ENCODE measurements at regions not wholly inside any gene's neighbourhood (a gene's known extent, or its start where the extent isn't known, plus 50 kb on each side); places are given as distances from the start of the nearest gene placed in this dataset.

GRCh38 chr4:19382993-19383756 is 868.5 kb upstream of the SLIT2 start:
- Histone ChIP-seq H3K9me3 (ENCODE audit: control insufficient read depth in 1 of 2, low read length in 2 of 2) (no peaks in the 10 kb centered on the region), H3K4me3 (ENCODE audit: low read depth in 1 of 2, low read length in 2 of 2) (no peak overlapping the region), H3K36me3 (ENCODE audit: control insufficient read depth in 1 of 2, insufficient read depth in 2 of 2, low read length in 2 of 2) (no peaks in the 10 kb centered on the region), H3K27ac (ENCODE audit: low read length) (no peak overlapping the region), H3K27me3 (ENCODE audit: low read depth, low read length) (no peaks in the 10 kb centered on the region), H3K4me1 (ENCODE audit: control insufficient read depth in 1 of 2, insufficient read depth in 2 of 2, low read length in 2 of 2) (no peaks in the 10 kb centered on the region)

GRCh38 chr4:19381068-19381467 is 870.6 kb upstream of the SLIT2 start:
- Histone ChIP-seq H3K27ac (ENCODE audit: low read length) (no peak overlapping the region), H3K36me3 (ENCODE audit: control insufficient read depth in 1 of 2, insufficient read depth in 2 of 2, low read length in 2 of 2) (no peaks in the 10 kb centered on the region), H3K27me3 (ENCODE audit: low read depth, low read length) (no peaks in the 10 kb centered on the region), H3K4me1 (ENCODE audit: control insufficient read depth in 1 of 2, insufficient read depth in 2 of 2, low read length in 2 of 2) (no peaks in the 10 kb centered on the region), H3K9me3 (ENCODE audit: control insufficient read depth in 1 of 2, low read length in 2 of 2) (no peaks in the 10 kb centered on the region), H3K4me3 (ENCODE audit: low read depth in 1 of 2, low read length in 2 of 2) (no peak overlapping the region)

- H3K27me3 ChIP-seq (ENCODE audit: low read depth, low read length): no peaks in the 10 kb centered on the region
- no peak overlapping the region for H3K4me3 ChIP-seq (ENCODE audit: low read depth in 1 of 2, low read length in 2 of 2)
- H3K36me3 ChIP-seq (ENCODE audit: control insufficient read depth in 1 of 2, insufficient read depth in 2 of 2, low read length in 2 of 2): no peaks in the 10 kb centered on the region
- no peak overlapping the region for H3K27ac ChIP-seq (ENCODE audit: low read length)
- no peaks in the 10 kb centered on the region for H3K4me1 ChIP-seq (ENCODE audit: control insufficient read depth in 1 of 2, insufficient read depth in 2 of 2, low read length in 2 of 2)
- no peaks in the 10 kb centered on the region for H3K9me3 ChIP-seq (ENCODE audit: control insufficient read depth in 1 of 2, low read length in 2 of 2)
Measured at GRCh38 chr4:19380600-19380999, 871.1 kb upstream of the SLIT2 start.

GRCh38 chr4:19379191-19379708 is 872.5 kb upstream of the SLIT2 start:
- no peaks in the 10 kb centered on the region for H3K36me3 ChIP-seq (ENCODE audit: control insufficient read depth in 1 of 2, insufficient read depth in 2 of 2, low read length in 2 of 2)
- no peaks in the 10 kb centered on the region for H3K27me3 ChIP-seq (ENCODE audit: low read depth, low read length)
- no peaks in the 10 kb centered on the region for H3K4me1 ChIP-seq (ENCODE audit: control insufficient read depth in 1 of 2, insufficient read depth in 2 of 2, low read length in 2 of 2)
- H3K9me3 ChIP-seq (ENCODE audit: control insufficient read depth in 1 of 2, low read length in 2 of 2): no peaks in the 10 kb centered on the region
- H3K4me3 ChIP-seq (ENCODE audit: low read depth in 1 of 2, low read length in 2 of 2): no peak overlapping the region
- no peak overlapping the region for H3K27ac ChIP-seq (ENCODE audit: low read length)

GRCh38 chr4:19375931-19376330 is 875.8 kb upstream of the SLIT2 start:
- no peaks in the 10 kb centered on the region for H3K9me3 ChIP-seq (ENCODE audit: control insufficient read depth in 1 of 2, low read length in 2 of 2)
- no peaks in the 10 kb centered on the region for H3K36me3 ChIP-seq (ENCODE audit: control insufficient read depth in 1 of 2, insufficient read depth in 2 of 2, low read length in 2 of 2)
- H3K27ac ChIP-seq (ENCODE audit: low read length): no peak overlapping the region
- H3K4me1 ChIP-seq (ENCODE audit: control insufficient read depth in 1 of 2, insufficient read depth in 2 of 2, low read length in 2 of 2): no peaks in the 10 kb centered on the region
- no peaks in the 10 kb centered on the region for H3K27me3 ChIP-seq (ENCODE audit: low read depth, low read length)
- H3K4me3 ChIP-seq (ENCODE audit: low read depth in 1 of 2, low read length in 2 of 2): no peak overlapping the region

GRCh38 chr4:19375136-19375804 is 876.4 kb upstream of the SLIT2 start:
- no peaks in the 10 kb centered on the region for H3K36me3 ChIP-seq (ENCODE audit: control insufficient read depth in 1 of 2, insufficient read depth in 2 of 2, low read length in 2 of 2)
- no peaks in the 10 kb centered on the region for H3K9me3 ChIP-seq (ENCODE audit: control insufficient read depth in 1 of 2, low read length in 2 of 2)
- no peaks in the 10 kb centered on the region for H3K4me1 ChIP-seq (ENCODE audit: control insufficient read depth in 1 of 2, insufficient read depth in 2 of 2, low read length in 2 of 2)
- H3K4me3 ChIP-seq (ENCODE audit: low read depth in 1 of 2, low read length in 2 of 2): no peak overlapping the region
- H3K27me3 ChIP-seq (ENCODE audit: low read depth, low read length): no peaks in the 10 kb centered on the region
- H3K27ac ChIP-seq (ENCODE audit: low read length): no peak overlapping the region

- H3K27me3 ChIP-seq (ENCODE audit: low read depth, low read length): no peaks in the 10 kb centered on the region
- H3K4me3 ChIP-seq (ENCODE audit: low read depth in 1 of 2, low read length in 2 of 2): no peak overlapping the region
- H3K9me3 ChIP-seq (ENCODE audit: control insufficient read depth in 1 of 2, low read length in 2 of 2): no peaks in the 10 kb centered on the region
- H3K36me3 ChIP-seq (ENCODE audit: control insufficient read depth in 1 of 2, insufficient read depth in 2 of 2, low read length in 2 of 2): no peaks in the 10 kb centered on the region
- H3K4me1 ChIP-seq (ENCODE audit: control insufficient read depth in 1 of 2, insufficient read depth in 2 of 2, low read length in 2 of 2): no peaks in the 10 kb centered on the region
- no peak overlapping the region for H3K27ac ChIP-seq (ENCODE audit: low read length)
Measured at GRCh38 chr4:19372390-19372789, 879.3 kb upstream of the SLIT2 start.

GRCh38 chr4:19368800-19369199 is 882.9 kb upstream of the SLIT2 start:
- Histone ChIP-seq H3K27ac (ENCODE audit: low read length) (no peak overlapping the region), H3K36me3 (ENCODE audit: control insufficient read depth in 1 of 2, insufficient read depth in 2 of 2, low read length in 2 of 2) (no peaks in the 10 kb centered on the region), H3K4me3 (ENCODE audit: low read depth in 1 of 2, low read length in 2 of 2) (no peak overlapping the region), H3K9me3 (ENCODE audit: control insufficient read depth in 1 of 2, low read length in 2 of 2) (no peaks in the 10 kb centered on the region), H3K27me3 (ENCODE audit: low read depth, low read length) (no peaks in the 10 kb centered on the region), H3K4me1 (ENCODE audit: control insufficient read depth in 1 of 2, insufficient read depth in 2 of 2, low read length in 2 of 2) (no peaks in the 10 kb centered on the region)

GRCh38 chr4:19366916-19367315 is 884.8 kb upstream of the SLIT2 start:
- Histone ChIP-seq H3K27me3 (ENCODE audit: low read depth, low read length) (no peaks in the 10 kb centered on the region), H3K9me3 (ENCODE audit: control insufficient read depth in 1 of 2, low read length in 2 of 2) (no peaks in the 10 kb centered on the region), H3K4me1 (ENCODE audit: control insufficient read depth in 1 of 2, insufficient read depth in 2 of 2, low read length in 2 of 2) (no peaks in the 10 kb centered on the region), H3K27ac (ENCODE audit: low read length) (no peak overlapping the region), H3K4me3 (ENCODE audit: low read depth in 1 of 2, low read length in 2 of 2) (no peak overlapping the region), H3K36me3 (ENCODE audit: control insufficient read depth in 1 of 2, insufficient read depth in 2 of 2, low read length in 2 of 2) (no peaks in the 10 kb centered on the region)

- H3K36me3 ChIP-seq (ENCODE audit: control insufficient read depth in 1 of 2, insufficient read depth in 2 of 2, low read length in 2 of 2): no peaks in the 10 kb centered on the region
- no peaks in the 10 kb centered on the region for H3K27me3 ChIP-seq (ENCODE audit: low read depth, low read length)
- no peak overlapping the region for H3K4me3 ChIP-seq (ENCODE audit: low read depth in 1 of 2, low read length in 2 of 2)
- no peaks in the 10 kb centered on the region for H3K9me3 ChIP-seq (ENCODE audit: control insufficient read depth in 1 of 2, low read length in 2 of 2)
- no peak overlapping the region for H3K27ac ChIP-seq (ENCODE audit: low read length)
- no peaks in the 10 kb centered on the region for H3K4me1 ChIP-seq (ENCODE audit: control insufficient read depth in 1 of 2, insufficient read depth in 2 of 2, low read length in 2 of 2)
Measured at GRCh38 chr4:19358015-19358414, 893.7 kb upstream of the SLIT2 start.

- H3K27me3 ChIP-seq (ENCODE audit: low read depth, low read length): no peaks in the 10 kb centered on the region
- no peak overlapping the region for H3K4me3 ChIP-seq (ENCODE audit: low read depth in 1 of 2, low read length in 2 of 2)
- H3K27ac ChIP-seq (ENCODE audit: low read length): no peak overlapping the region
- H3K9me3 ChIP-seq (ENCODE audit: control insufficient read depth in 1 of 2, low read length in 2 of 2): no peaks in the 10 kb centered on the region
- no peaks in the 10 kb centered on the region for H3K4me1 ChIP-seq (ENCODE audit: control insufficient read depth in 1 of 2, insufficient read depth in 2 of 2, low read length in 2 of 2)
- no peaks in the 10 kb centered on the region for H3K36me3 ChIP-seq (ENCODE audit: control insufficient read depth in 1 of 2, insufficient read depth in 2 of 2, low read length in 2 of 2)
Measured at GRCh38 chr4:19349416-19349815, 902.3 kb upstream of the SLIT2 start.

Data from muscle layer of duodenum (tissue), 2 donors.